NT2/D1 (cell line): ENCODE measurements at regions not wholly inside any gene's neighbourhood (a gene's known extent, or its start where the extent isn't known, plus 50 kb on each side); places are given as distances from the start of the nearest gene placed in this dataset.

Source experiments
- DNase-seq: peaks from one replicate; pipeline ENCODE4 v3.0.0-alpha.2; 2011; ENCODE audit warnings: low read depth, low spot score
- H3K27me3 ChIP-seq: 2 replicates; pipeline ENCODE4 v1.6.0; 2011; ENCODE audit warnings: mild to moderate bottlenecking; ENCODE audit not compliant: insufficient read length, insufficient read depth
- H3K36me3 ChIP-seq: 2 replicates; pipeline ENCODE4 v1.6.1; 2011; ENCODE audit warnings: mild to moderate bottlenecking, low read length, mixed read lengths; ENCODE audit not compliant: insufficient read depth, insufficient read length
- H3K4me1 ChIP-seq: 2 replicates; pipeline ENCODE4 v1.5.1; 2011; ENCODE audit not compliant: insufficient read depth, insufficient read length
- H3K4me3 ChIP-seq: 2 replicates; pipeline ENCODE4 v1.5.1; 2011; ENCODE audit warnings: low read depth; ENCODE audit not compliant: insufficient read length
- H3K9ac ChIP-seq: 2 replicates; pipeline ENCODE4 v1.6.0; 2011; ENCODE audit warnings: low read depth; ENCODE audit not compliant: insufficient read length
- H3K9me3 ChIP-seq: 2 replicates; pipeline ENCODE4 v1.5.1; 2011; ENCODE audit warnings: mild to moderate bottlenecking, low read length; ENCODE audit not compliant: insufficient read depth
- SUZ12 ChIP-seq: IDR thresholded peaks from 2 replicates; pipeline ENCODE4 v1.6.1; 2011; ENCODE audit not compliant: insufficient read length, insufficient read depth; ENCODE audit errors: extremely low read depth
- YY1 ChIP-seq: IDR thresholded peaks from 2 replicates; pipeline ENCODE4 v1.6.1; 2011; ENCODE audit not compliant: insufficient read length, insufficient read depth
- ZNF274 ChIP-seq: IDR thresholded peaks from 2 replicates; pipeline ENCODE4 v1.6.1; 2011; ENCODE audit warnings: mild to moderate bottlenecking, low read depth, low read length

DNA sequence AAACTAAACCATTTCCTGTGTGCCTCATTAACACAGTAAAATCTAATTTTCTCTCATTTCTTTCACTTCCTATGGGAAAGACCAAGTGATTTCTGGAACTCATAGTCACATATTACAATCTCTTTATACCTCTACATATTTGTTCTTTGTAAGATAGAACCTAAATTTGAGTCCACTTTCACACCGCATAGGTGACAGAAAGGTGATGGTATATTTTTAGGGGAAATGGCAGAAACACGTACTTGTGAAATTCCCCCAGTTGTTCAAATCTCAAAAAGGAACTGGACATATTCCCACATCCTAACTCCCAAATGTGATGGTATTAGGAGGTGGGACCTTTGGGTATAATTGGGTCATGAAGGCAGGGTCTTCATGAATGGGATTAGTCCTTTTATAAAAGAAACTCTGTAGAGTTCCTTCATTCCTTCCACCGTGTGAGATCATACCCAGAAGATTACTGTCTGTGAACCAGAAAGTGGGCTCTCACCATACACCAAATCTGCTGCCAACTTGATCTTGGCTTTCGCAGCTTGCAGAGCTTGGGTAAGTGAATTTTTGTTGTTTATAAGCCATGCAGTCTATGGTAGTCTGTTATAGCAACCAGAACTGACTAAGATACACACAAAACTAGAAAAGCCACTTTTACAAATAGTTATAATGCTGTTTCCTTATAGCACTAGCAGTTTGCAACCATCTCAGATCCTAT lies 542.1 kb downstream of the DSC3 start:
- no peak for DNase-seq
- Histone ChIP-seq H3K4me1 (no peaks in the 10 kb centered on the region), H3K36me3 (no peaks in the 10 kb centered on the region), H3K27me3 (no peaks in the 10 kb centered on the region), H3K4me3 (no peak overlapping the region), H3K9me3 (no peaks in the 10 kb centered on the region), H3K9ac (no peak overlapping the region)
- TF ChIP-seq ZNF274, result no peak
- TF ChIP-seq SUZ12, result no peak
- no peak for TF ChIP-seq YY1

DNA sequence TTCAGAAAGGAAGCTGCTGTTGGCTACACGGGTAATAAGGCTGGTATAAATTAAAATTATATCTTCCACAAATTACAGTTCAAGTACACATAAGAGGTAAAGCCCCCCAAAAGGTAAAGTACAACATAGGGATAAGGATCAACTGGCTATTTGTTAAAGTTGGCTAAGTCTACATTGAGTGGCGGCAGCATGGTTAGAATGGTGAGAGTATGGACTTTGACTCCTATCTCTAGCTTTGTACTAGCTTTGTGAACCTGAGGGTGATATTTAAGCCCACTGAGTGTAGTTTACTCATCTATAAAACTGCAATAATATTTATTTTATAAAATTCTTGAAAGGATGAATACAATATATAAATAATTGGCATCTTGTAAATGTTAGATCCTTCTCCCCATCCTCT lies 542.8 kb downstream of the DSC3 start:
- H3K36me3 ChIP-seq, result no peaks in the 10 kb centered on the region
- H3K9me3 ChIP-seq, result no peaks in the 10 kb centered on the region
- no peak for DNase-seq
- no peaks in the 10 kb centered on the region for H3K27me3 ChIP-seq
- no peak overlapping the region for H3K9ac ChIP-seq
- no peak overlapping the region for H3K4me3 ChIP-seq
- no peaks in the 10 kb centered on the region for H3K4me1 ChIP-seq
- TF ChIP-seq ZNF274, result no peak
- TF ChIP-seq YY1, result no peak
- no peak for TF ChIP-seq SUZ12

DNA sequence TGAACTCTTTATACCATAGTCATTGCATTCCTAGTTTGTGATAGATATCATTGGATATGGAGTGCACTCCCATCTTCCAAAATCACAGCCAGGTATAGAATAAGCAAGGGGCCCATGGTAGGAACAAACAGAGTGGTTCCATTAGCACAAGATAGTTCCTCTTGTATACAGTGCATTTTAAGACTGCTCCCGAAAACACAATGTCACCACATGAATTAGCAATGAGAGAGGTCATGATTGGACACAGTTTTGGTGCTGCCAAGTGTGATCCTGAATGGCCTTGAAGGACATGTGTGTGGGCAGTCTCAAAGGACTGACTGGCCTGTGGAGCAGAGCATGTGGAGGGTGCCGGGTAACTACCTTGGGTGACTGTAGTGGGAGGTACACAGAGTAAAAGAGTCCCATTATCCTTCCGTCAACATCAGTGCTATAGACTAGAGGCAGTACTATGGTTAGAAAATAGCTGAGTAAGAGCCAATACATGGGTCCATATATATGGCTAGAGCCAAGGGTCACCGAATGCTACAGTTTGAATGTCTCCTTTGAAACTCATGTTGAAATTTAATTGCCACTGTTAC lies 549.9 kb downstream of the DSC3 start:
- Histone ChIP-seq H3K4me1 (no peaks in the 10 kb centered on the region), H3K9ac (no peak overlapping the region), H3K27me3 (no peaks in the 10 kb centered on the region), H3K36me3 (no peaks in the 10 kb centered on the region), H3K4me3 (no peak overlapping the region), H3K9me3 (no peaks in the 10 kb centered on the region)
- TF ChIP-seq YY1 (no peak), ZNF274 (no peak), SUZ12 (no peak)
- no peak for DNase-seq

DNA sequence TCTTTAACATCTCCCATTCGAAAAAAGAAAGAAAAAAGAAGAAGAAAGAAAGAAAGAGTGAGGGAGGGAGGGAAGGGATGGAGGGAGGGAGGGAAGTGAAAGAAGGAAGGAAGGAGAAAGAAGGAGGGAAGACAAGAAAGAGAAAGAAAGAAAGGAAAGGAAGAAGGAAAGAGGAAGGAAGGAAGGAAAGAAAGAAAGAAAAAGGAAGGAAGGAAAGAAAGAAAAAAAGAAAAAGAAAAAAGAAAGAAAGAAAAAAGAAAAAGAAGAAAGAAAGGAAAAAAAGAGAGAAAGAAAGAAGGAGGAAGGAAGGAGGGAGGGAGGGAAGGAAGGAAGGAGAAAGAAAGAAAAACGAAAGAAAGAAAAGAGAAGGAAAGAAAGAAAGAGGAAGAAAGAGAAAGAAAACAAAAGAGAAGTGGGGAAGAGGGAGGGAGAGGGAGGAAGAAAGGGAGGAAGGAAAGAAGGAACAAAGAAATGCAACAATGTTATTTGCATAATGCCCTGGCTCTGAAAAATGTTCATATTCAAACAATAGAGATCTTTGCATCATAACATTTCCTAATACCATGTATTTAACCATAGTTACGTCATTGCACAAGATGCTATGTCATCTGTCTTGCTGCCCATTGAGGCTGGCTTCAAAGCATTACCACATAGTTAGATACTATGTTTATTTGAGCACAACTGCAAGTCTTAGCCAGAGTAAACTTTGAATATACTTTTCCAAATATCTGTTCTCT lies 550.6 kb downstream of the DSC3 start:
- no peaks in the 10 kb centered on the region for H3K27me3 ChIP-seq
- no peak for TF ChIP-seq SUZ12
- no peak for TF ChIP-seq YY1
- TF ChIP-seq ZNF274, result no peak
- no peaks in the 10 kb centered on the region for H3K4me1 ChIP-seq
- no peaks in the 10 kb centered on the region for H3K9me3 ChIP-seq
- H3K9ac ChIP-seq, result no peak overlapping the region
- DNase-seq, result no peak
- H3K4me3 ChIP-seq, result no peak overlapping the region
- H3K36me3 ChIP-seq, result no peaks in the 10 kb centered on the region

DNA sequence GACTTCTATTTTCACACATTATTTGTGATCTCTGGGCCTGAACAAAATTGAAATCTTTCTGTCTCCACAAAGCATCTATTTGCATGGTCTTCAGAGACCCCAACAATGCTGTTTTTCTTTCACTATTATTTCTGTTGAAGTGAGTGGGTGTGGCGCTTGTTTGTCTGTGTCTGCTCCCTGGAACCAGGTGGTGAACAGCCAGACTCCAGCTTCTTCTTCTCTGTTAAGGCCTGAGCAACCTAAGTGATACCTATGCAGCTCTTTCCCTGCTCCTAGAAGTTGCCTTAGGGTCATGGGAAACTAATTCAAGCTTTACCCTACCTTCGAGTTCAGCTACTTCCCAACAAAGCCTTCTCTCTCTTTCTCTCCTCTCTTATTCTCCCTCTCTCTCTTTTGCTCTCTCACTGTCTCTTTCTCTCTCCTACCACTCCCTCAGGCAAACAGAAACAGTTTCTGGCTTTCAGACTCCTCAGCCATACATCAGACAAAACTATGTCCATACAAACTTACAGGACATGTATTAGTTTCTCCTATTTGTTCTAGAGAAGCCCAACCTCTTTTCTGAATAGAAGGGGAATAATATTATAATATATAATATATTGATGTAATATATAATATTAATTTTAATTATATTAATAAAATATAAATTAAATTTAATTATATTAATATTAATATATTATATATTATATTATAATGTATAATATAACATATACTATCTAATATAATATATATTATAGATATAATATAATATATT lies 552.5 kb downstream of the DSC3 start:
- no peaks in the 10 kb centered on the region for H3K27me3 ChIP-seq
- no peaks in the 10 kb centered on the region for H3K9me3 ChIP-seq
- DNase-seq, result no peak
- no peak overlapping the region for H3K4me3 ChIP-seq
- TF ChIP-seq ZNF274, result no peak
- TF ChIP-seq YY1, result no peak
- no peak for TF ChIP-seq SUZ12
- H3K36me3 ChIP-seq, result no peaks in the 10 kb centered on the region
- no peak overlapping the region for H3K9ac ChIP-seq
- H3K4me1 ChIP-seq, result no peaks in the 10 kb centered on the region

DNA sequence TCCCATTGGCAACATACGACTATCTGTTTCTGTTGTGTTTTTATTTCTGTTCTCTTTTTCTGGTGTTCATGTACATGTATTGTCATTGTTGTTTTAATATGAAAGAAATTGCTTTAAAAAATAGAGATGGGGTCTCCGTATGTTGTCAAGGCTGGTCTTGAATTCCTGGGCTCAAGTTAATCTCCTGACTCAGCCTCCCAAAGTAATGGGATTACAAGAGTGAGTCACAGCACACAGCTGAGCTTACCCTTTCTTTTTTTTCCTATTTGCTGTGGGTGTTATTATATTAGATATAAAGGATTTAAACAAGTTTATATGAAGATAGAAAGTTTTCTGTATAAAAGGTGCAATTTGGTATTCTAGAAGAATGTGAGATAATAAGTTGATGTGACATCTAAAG lies 554.6 kb downstream of the DSC3 start:
- H3K4me3 ChIP-seq, result no peak overlapping the region
- no peaks in the 10 kb centered on the region for H3K9me3 ChIP-seq
- H3K9ac ChIP-seq, result no peak overlapping the region
- H3K4me1 ChIP-seq, result no peaks in the 10 kb centered on the region
- DNase-seq, result no peak
- H3K27me3 ChIP-seq, result no peaks in the 10 kb centered on the region
- H3K36me3 ChIP-seq, result no peaks in the 10 kb centered on the region
- no peak for TF ChIP-seq YY1
- TF ChIP-seq SUZ12, result no peak

DNA sequence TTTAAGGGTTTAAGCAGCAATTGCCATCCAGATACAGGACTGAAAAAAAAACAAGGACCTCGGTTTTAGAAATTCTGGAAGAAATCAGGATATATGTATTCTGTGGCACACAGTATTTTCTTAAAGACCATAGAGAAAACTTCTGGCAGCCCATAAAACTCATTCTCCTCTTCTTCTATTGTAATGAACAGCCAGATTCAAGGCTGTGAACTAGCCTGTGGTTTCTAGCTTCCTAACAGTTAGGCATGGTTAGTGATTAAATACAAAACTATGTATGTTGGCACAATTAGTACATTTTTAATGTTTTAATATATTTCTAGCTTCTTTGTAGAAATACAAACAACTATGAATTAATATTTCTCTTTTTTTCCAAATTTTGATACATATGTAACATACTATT lies 555.7 kb downstream of the DSC3 start:
- no peak for DNase-seq
- Histone ChIP-seq H3K36me3 (no peaks in the 10 kb centered on the region), H3K9me3 (no peaks in the 10 kb centered on the region), H3K9ac (no peak overlapping the region), H3K4me1 (no peaks in the 10 kb centered on the region), H3K27me3 (no peaks in the 10 kb centered on the region), H3K4me3 (no peak overlapping the region)
- TF ChIP-seq ZNF274, result no peak
- no peak for TF ChIP-seq SUZ12
- TF ChIP-seq YY1, result no peak
